H1 (cell line): ENCODE measurements at regions not wholly inside any gene's neighbourhood (a gene's known extent, or its start where the extent isn't known, plus 50 kb on each side); places are given as distances from the start of the nearest gene placed in this dataset.

Experiments used
- CTCF ChIA-PET: fragments of 300-600 bp; sonication (Branson Sonifier 250); formaldehyde crosslinking; loops from one replicate; lab custom pipeline; 2021; ENCODE audit not compliant: partially characterized antibody; lab: Charles Lee
- POLR2A ChIA-PET: fragments of 300-600 bp; sonication (Branson Sonifier 250); formaldehyde crosslinking; loops from one replicate; lab custom pipeline; 2021; ENCODE audit warnings: inconsistent platforms; ENCODE audit not compliant: partially characterized antibody; lab: Charles Lee
- DNase-seq, 2 experiments: peaks; one replicate each; pipeline versions ENCODE4 v3.0.0 to v3.0.0-alpha.2; 2010 to 2022; ENCODE audit warnings: low spot score in 2 of 2, low read depth in 1 of 2, mixed read lengths in 1 of 2
- FAIRE-seq: peaks from 2 replicates; lab custom pipeline; 2011; peaks lifted over from hg19 to GRCh38; lab: Jason Lieb, UNC
- H2AFZ ChIP-seq: 2 replicates; pipeline ENCODE4 v1.8.1; 2012; ENCODE audit warnings: low read length, inconsistent platforms
- H2AK5ac ChIP-seq: 2 replicates; pipeline ENCODE4 v1.6.1; 2013; ENCODE audit warnings: low read depth, low read length
- H2BK120ac ChIP-seq: replicated peaks from 2 replicates; pipeline ENCODE3; 2013; ENCODE audit warnings: low read depth, low read length, inconsistent platforms
- H2BK12ac ChIP-seq: 2 replicates; pipeline ENCODE4 v1.6.1; 2013; ENCODE audit warnings: low read depth, low read length
- H2BK15ac ChIP-seq: 2 replicates; pipeline ENCODE4 v1.6.1; 2013; ENCODE audit warnings: low read length
- H2BK20ac ChIP-seq: 2 replicates; pipeline ENCODE4 v1.6.1; 2013; ENCODE audit warnings: low read length
- H2BK5ac ChIP-seq: 2 replicates; pipeline ENCODE4 v1.6.1; 2013; ENCODE audit warnings: low read depth, low read length
- H3K14ac ChIP-seq: 2 replicates; pipeline ENCODE4 v1.6.1; 2013; ENCODE audit warnings: inconsistent platforms; ENCODE audit not compliant: insufficient read length
- H3K18ac ChIP-seq: 2 replicates; pipeline ENCODE4 v1.6.1; 2013; ENCODE audit warnings: low read length; ENCODE audit errors: extremely low read depth
- H3K23ac ChIP-seq: 2 replicates; pipeline ENCODE4 v1.6.1; 2013; ENCODE audit warnings: inconsistent platforms; ENCODE audit not compliant: insufficient read length
- H3K23me2 ChIP-seq: 2 replicates; pipeline ENCODE4 v1.6.1; 2013; ENCODE audit warnings: low read depth, low read length
- H3K27ac ChIP-seq: 2 replicates; pipeline ENCODE4 v1.6.1; 2011; ENCODE audit warnings: low read depth, low read length, inconsistent platforms
- H3K27me3 ChIP-seq, 4 experiments: replicated peaks in 1 of 4; 1 replicate in 1 of 4; 2 replicates in 3 of 4; pipeline versions ENCODE4 v1.6.1 to v1.8.1; 2011 to 2013; ENCODE audit warnings: low read length in 3 of 4, mild to moderate bottlenecking in 3 of 4, inconsistent platforms in 2 of 4, mixed read lengths in 2 of 4, moderate library complexity in 1 of 4; ENCODE audit not compliant: control insufficient read depth in 3 of 4, insufficient read depth in 3 of 4; ENCODE audit errors: extremely low read depth in 1 of 4
- H3K36me3 ChIP-seq, 4 experiments: 2 replicates each; pipeline versions ENCODE4 v1.6.1 to v1.8.1; 2011 to 2013; ENCODE audit warnings: mild to moderate bottlenecking in 4 of 4, low read length in 3 of 4, moderate library complexity in 2 of 4, control low read depth in 1 of 4, inconsistent platforms in 1 of 4; ENCODE audit not compliant: insufficient read depth in 4 of 4, control insufficient read depth in 2 of 4
- H3K4ac ChIP-seq: replicated peaks from 2 replicates; pipeline ENCODE3; 2013; ENCODE audit warnings: low read length, low read depth, mixed read lengths, inconsistent platforms; ENCODE audit not compliant: insufficient read length
- H3K4me1 ChIP-seq, 4 experiments: replicated peaks in 1 of 4; 1 replicate in 1 of 4; 2 replicates in 3 of 4; pipeline versions ENCODE4 v1.6.1 to v1.8.1; 2011 to 2013; ENCODE audit warnings: low read length in 3 of 4, inconsistent platforms in 2 of 4, mixed read lengths in 1 of 4; ENCODE audit not compliant: insufficient read depth in 4 of 4, control insufficient read depth in 3 of 4
- H3K4me2 ChIP-seq, 2 experiments: 2 replicates each; pipeline versions ENCODE4 v1.6.1 to v1.8.1; 2011 to 2013; ENCODE audit warnings: low read depth in 2 of 2, low read length in 2 of 2, control low read depth in 1 of 2, inconsistent platforms in 1 of 2, mild to moderate bottlenecking in 1 of 2; ENCODE audit not compliant: insufficient read depth in 1 of 2
- H3K4me3 ChIP-seq, 4 experiments: fragments of 200-600, 300-600 bp in 1 of 4; sonication (generic), shearing (Covaris generic), sonication (Bioruptor Twin) in 1 of 4; 2 replicates each; pipeline versions ENCODE4 v1.5.1 to v1.8.1; 2011 to 2016; ENCODE audit warnings: low read length in 4 of 4, low read depth in 3 of 4, control low read depth in 2 of 4, inconsistent platforms in 2 of 4, mild to moderate bottlenecking in 2 of 4, mixed read lengths in 1 of 4, moderate library complexity in 1 of 4; ENCODE audit not compliant: insufficient read depth in 2 of 4; ENCODE audit errors: extremely low read depth in 1 of 4
- H3K56ac ChIP-seq: replicated peaks from 2 replicates; pipeline ENCODE3; 2013; ENCODE audit warnings: low read depth, mild to moderate bottlenecking, mixed read lengths, low read length, inconsistent platforms; ENCODE audit not compliant: insufficient read length
- H3K79me1 ChIP-seq: 2 replicates; pipeline ENCODE4 v1.6.1; 2013; ENCODE audit warnings: low read depth, low read length, control low read depth
- H3K79me2 ChIP-seq, 2 experiments: 2 replicates each; pipeline versions ENCODE4 v1.6.1 to v1.8.1; 2012 to 2013; ENCODE audit warnings: low read length in 2 of 2, mild to moderate bottlenecking in 2 of 2, inconsistent platforms in 1 of 2; ENCODE audit not compliant: insufficient read depth in 2 of 2, control insufficient read depth in 1 of 2
- H3K9ac ChIP-seq, 4 experiments: replicated peaks in 1 of 4; 1 replicate in 1 of 4; 2 replicates in 3 of 4; pipeline versions ENCODE4 v1.6.1 to v1.8.1; 2011 to 2013; ENCODE audit warnings: low read depth in 3 of 4, low read length in 3 of 4, control low read depth in 2 of 4, mild to moderate bottlenecking in 2 of 4, moderate library complexity in 2 of 4, inconsistent platforms in 1 of 4; ENCODE audit errors: extremely low read depth in 1 of 4
- H3K9me3 ChIP-seq, 2 experiments: 2 replicates each; pipeline versions ENCODE4 v1.6.1 to v1.8.1; 2012 to 2013; ENCODE audit warnings: mild to moderate bottlenecking in 2 of 2, moderate library complexity in 2 of 2, control low read depth in 1 of 2, inconsistent platforms in 1 of 2, low read depth in 1 of 2, low read length in 1 of 2, mixed read lengths in 1 of 2; ENCODE audit not compliant: insufficient read depth in 2 of 2
- H4K20me1 ChIP-seq, 2 experiments: replicated peaks in 1 of 2; 2 replicates each; pipeline versions ENCODE3 to v1.8.1; 2011 to 2013; ENCODE audit warnings: inconsistent platforms in 2 of 2, low read length in 2 of 2, mild to moderate bottlenecking in 1 of 2; ENCODE audit not compliant: insufficient read depth in 2 of 2, control insufficient read depth in 1 of 2
- H4K5ac ChIP-seq: 2 replicates; pipeline ENCODE4 v1.6.1; 2013; ENCODE audit warnings: low read length, low read depth, mixed read lengths, inconsistent platforms; ENCODE audit not compliant: insufficient read length
- H4K8ac ChIP-seq: 2 replicates; pipeline ENCODE4 v1.8.0; 2013; ENCODE audit warnings: mild to moderate bottlenecking, moderate library complexity, low read length, inconsistent platforms; ENCODE audit not compliant: insufficient read depth; ENCODE audit errors: extremely low read depth
- H4K91ac ChIP-seq: replicated peaks from 2 replicates; pipeline ENCODE3; 2013; ENCODE audit warnings: low read length, mixed read lengths, inconsistent platforms; ENCODE audit not compliant: insufficient read length
- SIN3A ChIP-seq, 2 experiments: IDR thresholded peaks in 1 of 2; conservative IDR thresholded peaks in 1 of 2; 2 replicates each; pipeline ENCODE4 v1.6.1; 2011 to 2012; ENCODE audit warnings: low read length in 2 of 2, improper control_type of control experiment in 1 of 2, low read depth in 1 of 2, mild to moderate bottlenecking in 1 of 2
- SP2 ChIP-seq: IDR thresholded peaks from 2 replicates; pipeline ENCODE4 v1.6.1; 2012; ENCODE audit warnings: mild to moderate bottlenecking, low read length, inconsistent platforms
- WGBS, 2 experiments: shearing (Covaris generic) in 1 of 2; methylation state at CpG; one replicate each; pipeline versions ENCODE4 v1.1.6 to v1.1.7; 2013 to 2015; ENCODE audit warnings: low lambda C conversion rate in 2 of 2, mixed read lengths in 2 of 2, inconsistent platforms in 1 of 2, low coverage in 1 of 2, missing lambda C conversion rate in 1 of 2; ENCODE audit not compliant: insufficient replicate concordance in 2 of 2, insufficient coverage in 1 of 2, insufficient read length in 1 of 2; ENCODE audit errors: extremely low coverage in 1 of 2, missing lambda C conversion rate in 1 of 2; 5-methylcytosine and 5-hydroxymethylcytosine counted together
- TF ChIP-seq, protein P1 (sequence below): IDR thresholded peaks from 2 replicates; pipeline ENCODE4 v1.6.1; 2012; ENCODE audit warnings: low read length, inconsistent platforms

DNA sequence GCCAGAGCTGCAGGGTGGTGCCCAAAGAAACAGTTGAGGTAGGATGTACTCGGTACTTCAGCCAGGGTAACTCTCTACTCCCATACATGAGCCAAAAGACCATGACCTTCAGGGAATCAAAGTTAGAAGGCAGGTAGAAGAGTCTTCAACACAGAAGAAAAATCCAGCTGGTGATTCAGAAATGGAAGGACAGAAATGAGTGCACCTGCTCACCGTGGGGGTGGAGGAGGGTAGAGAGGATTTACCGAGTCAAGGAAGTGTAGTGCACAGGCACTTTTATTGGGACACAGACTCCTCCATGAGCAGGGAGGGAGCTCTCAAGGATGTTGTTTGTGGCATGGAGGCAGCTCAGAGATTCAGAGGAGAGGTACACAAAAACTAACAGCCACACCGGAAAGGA, 330.3 kb upstream of the PRDM1 start:
- no peak overlapping the region for H3K14ac ChIP-seq
- H2BK120ac ChIP-seq: no peak overlapping the region
- no peak overlapping the region for H2BK12ac ChIP-seq
- no peak overlapping the region for H4K5ac ChIP-seq
- H3K23ac ChIP-seq: no peak overlapping the region
- ChIA-PET CTCF (no interaction called here), POLR2A (no interaction called here)
- H2BK20ac ChIP-seq: no peak overlapping the region
- no peak overlapping the region for H3K9ac ChIP-seq
- H3K56ac ChIP-seq: no peak overlapping the region
- no peak overlapping the region for H3K4me3 ChIP-seq
- peaks cover 2 to 7% of the 10 kb centered on the region in 2 experiments; a peak in 1 of 4 replicates for H3K9me3 ChIP-seq
- no peaks in the 10 kb centered on the region for H3K79me2 ChIP-seq
- H4K8ac ChIP-seq: no peak overlapping the region
- H3K4ac ChIP-seq: no peak overlapping the region
- H2BK5ac ChIP-seq: no peak overlapping the region
- H3K23me2 ChIP-seq: no peaks in the 10 kb centered on the region
- H3K4me2 ChIP-seq: no peak overlapping the region
- H3K36me3 ChIP-seq: no peaks in the 10 kb centered on the region
- 93% methylated on average over 4 of the region's 4 CpGs; no CpG with 5 or more reads in 1 of the 2 experiments for WGBS, 2 experiments
- no peak overlapping the region for H2AK5ac ChIP-seq
- H3K4me1 ChIP-seq: peaks cover 0 to 7% (median 2%) of the 10 kb centered on the region in 4 experiments; a peak in 2 of 7 replicates
- TF ChIP-seq SIN3A (conservative IDR thresholded peaks at IDR 0.05 in 1 of 2, IDR thresholded peaks at IDR 0.05 in 1 of 2; ENCODE audit: low read depth in 1 of 2, low read length in 2 of 2) (no peak), SP2 (no peak)
- TF ChIP-seq, protein P1, sequence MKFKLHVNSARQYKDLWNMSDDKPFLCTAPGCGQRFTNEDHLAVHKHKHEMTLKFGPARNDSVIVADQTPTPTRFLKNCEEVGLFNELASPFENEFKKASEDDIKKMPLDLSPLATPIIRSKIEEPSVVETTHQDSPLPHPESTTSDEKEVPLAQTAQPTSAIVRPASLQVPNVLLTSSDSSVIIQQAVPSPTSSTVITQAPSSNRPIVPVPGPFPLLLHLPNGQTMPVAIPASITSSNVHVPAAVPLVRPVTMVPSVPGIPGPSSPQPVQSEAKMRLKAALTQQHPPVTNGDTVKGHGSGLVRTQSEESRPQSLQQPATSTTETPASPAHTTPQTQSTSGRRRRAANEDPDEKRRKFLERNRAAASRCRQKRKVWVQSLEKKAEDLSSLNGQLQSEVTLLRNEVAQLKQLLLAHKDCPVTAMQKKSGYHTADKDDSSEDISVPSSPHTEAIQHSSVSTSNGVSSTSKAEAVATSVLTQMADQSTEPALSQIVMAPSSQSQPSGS: no peak
- H3K18ac ChIP-seq: no peak overlapping the region
- H2AFZ ChIP-seq: no peak overlapping the region
- H4K91ac ChIP-seq: no peak overlapping the region
- H4K20me1 ChIP-seq: no peaks in the 10 kb centered on the region
- FAIRE-seq (no peak), DNase-seq (no peak)
- no peaks in the 10 kb centered on the region for H3K79me1 ChIP-seq
- H3K27ac ChIP-seq: no peak overlapping the region
- H2BK15ac ChIP-seq: no peak overlapping the region
- no peaks in the 10 kb centered on the region for H3K27me3 ChIP-seq
